ENCODE measurements at regions not wholly inside any gene's neighbourhood (a gene's known extent, or its start where the extent isn't known, plus 50 kb on each side); places are given as distances from the start of the nearest gene placed in this dataset.

- TF ChIP-seq EZH2 (IDR thresholded peaks at IDR 0.05): no peak
- TF ChIP-seq POLR2AphosphoS5 (IDR thresholded peaks at IDR 0.05; ENCODE audit: borderline replicate concordance, low read depth, low read length): no peak
- no peak for TF ChIP-seq FOXP2 (optimal IDR thresholded peaks at IDR 0.05; ENCODE audit: control extremely low read depth, extremely low read length, insufficient read depth)
These were observed 307.1 kb downstream of the IL20RB start for GRCh38 chr3:137264843-137265330.
